SIG-M5 treated with dmso at 0.1 percent for 504 hours (cell line): ENCODE measurements at regions not wholly inside any gene's neighbourhood (a gene's known extent, or its start where the extent isn't known, plus 50 kb on each side); places are given as distances from the start of the nearest gene placed in this dataset.
"Not testable (repeated sequence)": the region's sequence is repeated elsewhere in the genome, so short reads cannot be mapped to it uniquely, and the experiment has no call there.

ENCODE experiments used
- DNase-seq: peaks from one replicate; lab custom pipeline; 2025; ENCODE audit not compliant: unreplicated experiment; lab: John Stamatoyannopoulos, UW

DNA sequence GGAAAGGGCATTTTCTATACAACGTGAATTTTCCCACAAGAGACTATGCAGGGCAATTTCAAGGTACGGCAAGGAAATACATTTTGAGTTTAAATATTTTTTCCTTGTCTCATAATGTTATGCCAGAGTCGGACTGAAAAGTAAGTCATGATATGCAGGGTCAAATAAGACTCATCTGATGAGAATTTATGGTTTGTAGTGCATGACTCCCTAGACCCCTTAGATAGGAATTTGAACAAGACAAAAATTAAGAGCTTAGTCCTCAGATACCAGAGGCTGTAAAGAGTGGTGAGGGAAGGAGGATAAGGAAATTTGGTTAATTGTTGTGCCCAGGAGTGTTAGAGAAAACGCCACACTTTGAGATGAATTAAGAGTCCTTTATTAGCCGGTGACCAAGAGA, 616.6 kb downstream of the XPNPEP1 start:
- DNase-seq = no peak

- DNase-seq = no peak
Measured at GRCh38 chr10:109287858-109288257, 635.5 kb downstream of the XPNPEP1 start.

GRCh38 chr10:109282510-109282909, 640.8 kb downstream of the XPNPEP1 start:
- no peak for DNase-seq

DNA sequence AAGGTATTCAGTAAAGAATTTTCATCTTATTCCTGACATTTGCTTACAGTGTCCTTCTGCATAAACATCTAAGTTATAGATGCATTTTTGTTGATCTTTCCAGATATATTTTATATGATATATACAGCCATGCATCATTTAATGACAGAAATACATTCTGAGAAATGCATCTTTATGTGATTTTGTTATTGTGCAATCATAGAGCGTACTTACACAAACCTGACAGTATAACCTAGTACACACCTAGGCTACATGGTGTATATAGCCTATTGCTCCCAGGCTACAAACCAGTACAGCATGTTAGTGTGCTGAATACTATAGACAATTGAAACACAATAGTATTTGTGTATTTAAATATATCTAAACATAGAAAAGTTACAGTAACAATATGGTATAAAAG, 642.0 kb downstream of the XPNPEP1 start:
- DNase-seq = no peak

GRCh38 chr10:109280837-109281236, 642.5 kb downstream of the XPNPEP1 start:
- no peak for DNase-seq

DNA sequence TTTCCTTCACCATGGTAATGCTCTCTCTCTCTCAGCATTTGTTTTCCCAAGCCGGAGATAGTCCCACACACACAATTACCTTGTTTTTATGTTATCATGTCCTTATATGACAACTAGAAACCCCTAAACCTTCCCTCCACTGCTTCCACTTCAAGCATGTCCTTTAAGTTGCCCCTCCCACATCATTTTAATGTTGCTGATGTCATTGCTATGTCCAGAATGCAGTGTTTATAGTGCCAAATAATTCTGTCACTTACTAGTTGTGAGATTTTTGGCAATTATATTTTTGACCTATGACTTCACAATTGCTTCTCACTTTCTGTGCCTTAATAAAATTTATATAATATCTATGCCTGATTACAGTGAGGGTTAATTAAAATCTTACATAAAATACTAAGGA, 645.9 kb downstream of the XPNPEP1 start:
- DNase-seq = no peak

GRCh38 chr10:109275960-109276359, 647.4 kb downstream of the XPNPEP1 start:
- no peak for DNase-seq

DNA sequence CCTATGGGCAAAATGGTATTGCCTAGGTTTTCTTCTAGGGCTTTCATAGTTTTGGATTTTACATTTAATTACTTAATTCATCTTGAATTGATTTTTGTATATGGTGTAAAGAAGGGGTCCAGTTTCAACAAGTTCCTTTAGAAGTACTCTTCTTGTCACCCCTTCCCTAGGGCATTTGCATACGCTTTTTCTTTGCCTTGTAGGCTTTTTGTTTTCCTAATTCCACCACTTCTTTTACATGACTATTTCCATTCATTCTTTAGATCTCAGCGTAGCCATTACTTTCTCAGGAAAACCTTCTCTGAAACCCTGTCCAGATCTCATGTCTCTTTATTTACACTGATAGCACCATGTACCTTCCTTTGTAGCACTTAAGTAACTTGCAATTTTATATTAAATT, 648.6 kb downstream of the XPNPEP1 start:
- DNase-seq = no peak

GRCh38 chr10:109270173-109270572, 653.1 kb downstream of the XPNPEP1 start:
- DNase-seq = no peak

- DNase-seq = no peak
Measured at GRCh38 chr10:109264004-109264403, 659.3 kb downstream of the XPNPEP1 start.

GRCh38 chr10:109261231-109261630, 662.1 kb downstream of the XPNPEP1 start:
- no peak for DNase-seq

- no peak for DNase-seq
Measured at GRCh38 chr10:109259293-109259692, 664.0 kb downstream of the XPNPEP1 start.

DNA sequence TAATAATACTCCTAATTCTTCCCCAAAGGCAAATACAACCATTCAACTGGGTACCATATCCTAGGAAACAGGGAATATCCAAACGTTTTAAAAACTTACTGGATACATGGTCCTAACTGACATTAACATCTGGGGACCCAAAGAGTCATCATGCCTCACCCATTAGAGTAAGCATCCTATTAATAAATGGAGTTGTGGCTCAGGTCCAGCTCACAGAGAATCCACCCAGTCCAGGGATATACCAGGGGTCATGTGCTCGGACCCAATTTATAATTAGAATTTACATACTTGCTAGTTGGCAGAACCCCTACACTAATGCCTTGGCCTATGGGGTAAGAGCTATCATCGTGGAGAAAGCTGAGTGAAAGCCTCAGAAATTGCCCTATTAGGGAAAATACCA, 670.0 kb downstream of the XPNPEP1 start:
- DNase-seq = no peak

DNA sequence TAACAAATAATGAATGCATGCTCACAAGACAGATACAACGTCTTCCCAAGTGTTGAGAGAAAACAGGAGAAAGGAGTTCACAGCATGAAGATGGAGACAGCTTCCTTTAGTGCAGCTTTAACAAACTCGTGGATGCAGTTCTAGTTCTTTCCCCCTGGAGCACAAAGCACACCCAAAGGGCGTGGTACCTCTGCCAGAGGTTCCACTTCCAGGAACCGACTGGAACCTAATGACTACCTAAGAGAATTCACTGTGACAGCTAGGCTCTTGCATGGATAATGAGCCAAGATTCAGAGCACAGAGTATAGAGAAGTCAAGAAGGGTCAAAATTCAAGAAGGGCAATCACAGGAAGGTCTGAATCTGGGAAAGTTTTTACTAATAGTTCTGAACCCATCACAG, 673.2 kb downstream of the XPNPEP1 start:
- DNase-seq = no peak

GRCh38 chr10:109247814-109248213, 675.5 kb downstream of the XPNPEP1 start:
- no peak for DNase-seq

- no peak for DNase-seq
Measured at GRCh38 chr10:109245821-109246220, 677.5 kb downstream of the XPNPEP1 start.

- no peak for DNase-seq
Measured at GRCh38 chr10:109239371-109239770, 683.9 kb downstream of the XPNPEP1 start.

GRCh38 chr10:109237682-109238081, 685.6 kb downstream of the XPNPEP1 start:
- DNase-seq = no peak

DNA sequence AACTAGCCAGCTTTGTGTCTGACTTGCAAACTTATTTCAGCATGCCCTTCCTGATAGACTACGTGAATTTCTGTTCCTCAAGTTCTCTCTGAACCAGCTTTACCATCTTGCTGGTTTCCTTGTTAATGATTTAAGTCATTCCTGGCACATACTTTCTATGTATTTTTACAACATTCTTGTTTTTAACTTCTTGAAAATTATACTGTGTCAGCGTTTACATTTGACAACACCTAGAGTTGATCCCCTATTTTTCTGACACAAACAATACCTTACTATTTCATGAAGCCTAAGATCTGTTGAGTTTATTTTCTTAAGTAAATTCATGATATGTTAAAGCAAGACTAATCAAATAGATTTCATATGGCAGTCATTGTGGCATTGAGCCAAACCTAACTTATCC, 686.3 kb downstream of the XPNPEP1 start:
- DNase-seq = no peak

DNA sequence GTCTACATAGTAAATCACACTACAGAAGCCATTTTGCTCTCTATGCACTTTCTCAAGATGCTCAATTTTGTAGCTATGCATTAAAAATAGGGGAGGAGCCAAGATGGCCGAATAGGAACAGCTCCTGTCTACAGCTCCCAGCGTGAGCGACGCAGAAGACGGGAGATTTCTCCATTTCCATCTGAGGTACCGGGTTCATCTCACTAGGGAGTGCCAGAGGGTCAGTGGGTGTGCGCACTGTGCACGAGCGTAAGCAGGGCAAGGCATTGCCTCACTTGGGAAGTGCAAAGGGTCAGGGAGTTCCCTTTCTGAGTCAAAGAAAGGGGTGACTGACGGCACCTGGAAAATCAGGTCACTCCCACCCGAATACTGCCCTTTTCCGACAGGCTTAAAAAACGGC, 699.8 kb downstream of the XPNPEP1 start:
- DNase-seq = not testable (repeated sequence)

GRCh38 chr10:109219935-109220605, 703.2 kb downstream of the XPNPEP1 start:
- no peak for DNase-seq

GRCh38 chr10:109218207-109218606, 705.1 kb downstream of the XPNPEP1 start:
- DNase-seq = no peak

GRCh38 chr10:109215291-109216075, 707.8 kb downstream of the XPNPEP1 start:
- DNase-seq = no peak
